HL-60 (cell line): ENCODE measurements at regions not wholly inside any gene's neighbourhood (a gene's known extent, or its start where the extent isn't known, plus 50 kb on each side); places are given as distances from the start of the nearest gene placed in this dataset.

Experiments
- DNase-seq, 2 experiments: peaks; one replicate each; pipeline ENCODE4 v3.0.0-alpha.2; 2010 to 2020; ENCODE audit warnings: low read depth in 1 of 2, low spot score in 1 of 2
- H3K27ac ChIP-seq: fragments of 250-450 bp; sonication (Bioruptor Pico); replicated peaks from 2 replicates; pipeline ENCODE4 v1.5.1; 2020; ENCODE audit warnings: mild to moderate bottlenecking, moderate library complexity
- H3K27me3 ChIP-seq: fragments of 250-450 bp; sonication (Bioruptor Pico); 2 replicates; pipeline ENCODE4 v1.5.1; 2021; ENCODE audit warnings: mild to moderate bottlenecking, moderate library complexity; ENCODE audit not compliant: insufficient read depth, poor library complexity, severe bottlenecking
- H3K4me3 ChIP-seq: replicated peaks from 2 replicates; pipeline ENCODE4 v1.5.1; 2011; ENCODE audit warnings: mild to moderate bottlenecking, control low read depth, low read length; ENCODE audit not compliant: insufficient read depth
- GABPA ChIP-seq: IDR thresholded peaks from 2 replicates; pipeline ENCODE4 v1.6.1; 2012; ENCODE audit warnings: low read depth
- POLR2AphosphoS5 ChIP-seq: IDR thresholded peaks from 2 replicates; pipeline ENCODE4 v1.6.1; 2012; ENCODE audit warnings: low read depth
- REST ChIP-seq: IDR thresholded peaks from 2 replicates; pipeline ENCODE4 v1.6.1; 2012; ENCODE audit warnings: low read depth; ENCODE audit not compliant: insufficient replicate concordance
- SPI1 ChIP-seq: IDR thresholded peaks from 2 replicates; pipeline ENCODE4 v1.6.1; 2012; ENCODE audit warnings: low read depth, mild to moderate bottlenecking, borderline replicate concordance
- TF ChIP-seq, protein P1 (sequence below): IDR thresholded peaks from one replicate; pipeline ENCODE4 v1.5.1; 2011; ENCODE audit warnings: low read length, control low read depth, inconsistent platforms; ENCODE audit not compliant: insufficient read depth

GRCh38 chr11:69961738-69962137, 116.4 kb upstream of the ANO1 start:
- Histone ChIP-seq H3K27ac (no peak overlapping the region), H3K27me3 (no peaks in the 10 kb centered on the region), H3K4me3 (no peak overlapping the region)
- no peak for DNase-seq
- TF ChIP-seq POLR2AphosphoS5 = no peak
- no peak for TF ChIP-seq SPI1
- no peak for TF ChIP-seq GABPA
- TF ChIP-seq, protein P1, sequence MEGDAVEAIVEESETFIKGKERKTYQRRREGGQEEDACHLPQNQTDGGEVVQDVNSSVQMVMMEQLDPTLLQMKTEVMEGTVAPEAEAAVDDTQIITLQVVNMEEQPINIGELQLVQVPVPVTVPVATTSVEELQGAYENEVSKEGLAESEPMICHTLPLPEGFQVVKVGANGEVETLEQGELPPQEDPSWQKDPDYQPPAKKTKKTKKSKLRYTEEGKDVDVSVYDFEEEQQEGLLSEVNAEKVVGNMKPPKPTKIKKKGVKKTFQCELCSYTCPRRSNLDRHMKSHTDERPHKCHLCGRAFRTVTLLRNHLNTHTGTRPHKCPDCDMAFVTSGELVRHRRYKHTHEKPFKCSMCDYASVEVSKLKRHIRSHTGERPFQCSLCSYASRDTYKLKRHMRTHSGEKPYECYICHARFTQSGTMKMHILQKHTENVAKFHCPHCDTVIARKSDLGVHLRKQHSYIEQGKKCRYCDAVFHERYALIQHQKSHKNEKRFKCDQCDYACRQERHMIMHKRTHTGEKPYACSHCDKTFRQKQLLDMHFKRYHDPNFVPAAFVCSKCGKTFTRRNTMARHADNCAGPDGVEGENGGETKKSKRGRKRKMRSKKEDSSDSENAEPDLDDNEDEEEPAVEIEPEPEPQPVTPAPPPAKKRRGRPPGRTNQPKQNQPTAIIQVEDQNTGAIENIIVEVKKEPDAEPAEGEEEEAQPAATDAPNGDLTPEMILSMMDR = no peak
- no peak for TF ChIP-seq REST

DNA sequence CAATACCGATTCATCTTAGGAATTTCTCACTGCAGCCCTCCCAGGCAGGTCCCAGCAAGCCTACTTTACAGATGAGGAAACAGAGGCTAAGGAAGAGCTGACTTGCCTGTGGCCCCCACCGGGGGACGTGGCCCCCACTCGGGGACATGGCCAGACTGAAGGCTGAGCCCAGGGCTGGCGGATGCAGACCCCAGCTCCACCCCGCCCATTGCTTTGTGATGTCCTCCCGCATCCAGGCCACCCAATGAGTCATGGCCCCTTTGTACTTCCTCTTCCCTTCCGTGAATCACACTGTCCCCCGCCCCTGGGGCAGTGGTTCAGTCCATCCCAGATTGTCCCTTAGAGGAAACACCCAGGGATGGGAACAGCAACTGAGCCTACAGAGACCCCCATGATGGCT, 116.0 kb upstream of the ANO1 start:
- Histone ChIP-seq H3K27me3 (no peaks in the 10 kb centered on the region), H3K27ac (no peak overlapping the region), H3K4me3 (no peak overlapping the region)
- peak in 1 of 2 experiments; percentile 16 for DNase-seq
- TF ChIP-seq, protein P1 = no peak

DNA sequence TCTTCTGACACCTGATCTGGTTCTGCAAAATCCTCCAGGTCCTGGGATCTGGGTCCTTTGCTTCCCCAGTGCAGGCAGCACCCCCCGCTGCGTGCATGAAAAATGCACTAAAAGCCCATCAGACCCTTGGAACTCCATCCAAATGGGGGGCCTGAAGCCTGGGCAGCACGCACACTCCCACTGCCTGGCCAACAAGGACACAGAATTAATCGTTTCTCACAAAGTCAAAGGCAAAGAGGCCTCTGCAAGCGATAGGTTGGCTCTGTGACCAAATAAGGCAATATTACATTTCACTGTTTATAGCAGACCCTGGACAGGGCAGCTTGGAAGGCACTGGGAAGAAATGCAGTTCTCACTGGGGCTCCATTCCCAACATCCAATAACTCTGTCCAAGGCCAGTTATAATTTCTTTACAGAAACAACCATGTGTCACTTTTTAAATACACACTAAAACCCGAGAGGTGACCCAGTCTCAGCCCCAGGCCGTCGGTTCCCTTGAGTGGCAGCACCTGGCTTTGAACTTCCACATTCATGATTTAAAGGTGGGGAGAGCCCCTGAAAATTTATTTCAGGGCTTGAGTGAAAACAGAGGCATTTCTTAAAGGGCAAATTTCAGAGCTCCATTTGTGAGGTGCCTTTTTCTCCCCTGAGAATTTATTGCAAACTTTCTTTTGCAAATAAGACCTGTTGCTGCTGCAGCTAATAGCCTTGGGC, 114.4 kb upstream of the ANO1 start:
- H3K27ac ChIP-seq = no peak overlapping the region
- no peak overlapping the region for H3K4me3 ChIP-seq
- no peak for DNase-seq
- H3K27me3 ChIP-seq = no peaks in the 10 kb centered on the region
- TF ChIP-seq POLR2AphosphoS5 = no peak

GRCh38 chr11:69964247-69964643, 113.9 kb upstream of the ANO1 start:
- no peak for TF ChIP-seq GABPA
- TF ChIP-seq, protein P1 = no peak
- TF ChIP-seq REST = no peak
- TF ChIP-seq SPI1 = no peak
- TF ChIP-seq POLR2AphosphoS5 = no peak
- DNase-seq = no peak
- Histone ChIP-seq H3K27me3 (no peaks in the 10 kb centered on the region), H3K27ac (no peak overlapping the region), H3K4me3 (no peak overlapping the region)
